Bone marrow (tissue), 2 donors: ENCODE measurements at regions not wholly inside any gene's neighbourhood (a gene's known extent, or its start where the extent isn't known, plus 50 kb on each side); places are given as distances from the start of the nearest gene placed in this dataset.
A peak's percentile ranks its signal among the peaks of the same experiment; 100 is the strongest.

ENCODE experiments used
- DNase-seq, 2 donors: peaks; one replicate each; lab custom pipeline; 2025; lab: John Stamatoyannopoulos, UW

GRCh38 chr9:99365233-99365980 is 143.3 kb downstream of the SEC61B start:
- no peak for DNase-seq

GRCh38 chr9:99366183-99366582 is 144.1 kb downstream of the SEC61B start:
- DNase-seq = no peak

GRCh38 chr9:99366621-99367020 is 144.5 kb downstream of the SEC61B start:
- DNase-seq = no peak

GRCh38 chr9:99368341-99369326 is 146.6 kb downstream of the SEC61B start:
- DNase-seq = peak; percentile 14 to 56

GRCh38 chr9:99369327-99369722 is 147.2 kb downstream of the SEC61B start:
- no peak for DNase-seq

- no peak for DNase-seq
Measured at GRCh38 chr9:99370376-99370775, 148.3 kb downstream of the SEC61B start.

- DNase-seq = no peak
Measured at GRCh38 chr9:99371376-99371775, 149.3 kb downstream of the SEC61B start.

GRCh38 chr9:99373912-99374311 is 151.8 kb downstream of the SEC61B start:
- DNase-seq = no peak

- DNase-seq = no peak
Measured at GRCh38 chr9:99374793-99375192, 152.7 kb downstream of the SEC61B start.

- no peak for DNase-seq
Measured at GRCh38 chr9:99375481-99375880, 153.4 kb downstream of the SEC61B start.

- no peak for DNase-seq
Measured at GRCh38 chr9:99377790-99378775, 156.0 kb downstream of the SEC61B start.

GRCh38 chr9:99383536-99383935 is 161.5 kb downstream of the SEC61B start:
- DNase-seq = no peak

- no peak for DNase-seq
Measured at GRCh38 chr9:99385215-99385614, 163.1 kb downstream of the SEC61B start.

GRCh38 chr9:99385814-99386279 is 163.8 kb downstream of the SEC61B start:
- DNase-seq = no peak

- no peak for DNase-seq
Measured at GRCh38 chr9:99387431-99387830, 165.3 kb downstream of the SEC61B start.

- no peak for DNase-seq
Measured at GRCh38 chr9:99389087-99390033, 167.3 kb downstream of the SEC61B start.

- DNase-seq = no peak
Measured at GRCh38 chr9:99391937-99392594, 170.0 kb downstream of the SEC61B start.

GRCh38 chr9:99392986-99393385 is 170.9 kb downstream of the SEC61B start:
- no peak for DNase-seq

- no peak for DNase-seq
Measured at GRCh38 chr9:99393993-99394392, 171.9 kb downstream of the SEC61B start.

- no peak for DNase-seq
Measured at GRCh38 chr9:99398241-99398640, 176.2 kb downstream of the SEC61B start.
